ENCODE measurements at regions not wholly inside any gene's neighbourhood (a gene's known extent, or its start where the extent isn't known, plus 50 kb on each side); places are given as distances from the start of the nearest gene placed in this dataset.

DNA sequence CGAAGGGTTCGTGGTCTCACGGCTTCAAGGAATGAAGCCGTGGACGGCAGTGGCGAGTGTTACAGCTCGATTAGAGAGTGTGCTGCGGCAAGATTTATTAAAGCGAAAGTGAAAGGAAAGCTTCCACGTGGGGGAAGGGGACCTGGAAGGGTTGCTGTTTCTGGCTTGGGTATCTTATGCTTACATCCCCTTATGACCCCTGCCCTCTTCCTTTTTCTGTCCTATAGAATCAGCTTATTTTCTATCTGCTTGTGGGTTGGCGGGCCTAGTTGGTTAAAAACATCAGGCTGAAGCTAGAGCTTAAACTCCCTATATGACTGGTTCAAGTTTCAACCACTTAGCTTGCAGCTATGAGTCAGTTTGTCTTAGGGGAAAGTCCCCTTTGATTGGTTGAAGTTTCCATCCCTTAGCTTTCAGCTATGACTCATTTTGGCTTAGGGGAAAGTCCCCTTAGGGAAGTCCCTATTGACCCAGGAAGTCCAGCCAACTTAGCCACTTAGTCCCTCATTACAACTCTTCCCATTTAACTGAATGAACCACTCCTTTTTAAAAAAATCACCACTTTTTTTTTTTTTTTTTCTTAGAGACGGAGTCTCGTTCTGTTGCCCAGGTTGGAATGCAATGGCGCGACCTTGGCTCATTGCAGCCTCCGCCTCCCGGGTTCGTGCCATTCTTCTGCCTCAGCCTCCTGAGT lies 1494.7 kb upstream of the TMEM132C start:
- peak overlapping the region in 4 of 5 experiments; percentile 31 to 58 (median 46) for H3K4me3 ChIP-seq (ENCODE audit: control extremely low read depth in 1 of 5, extremely low read depth in 1 of 5, insufficient read depth in 1 of 5, low read depth in 2 of 5, low read length in 4 of 5)
- peaks cover 6% of the 10 kb centered on the region for H3K4me1 Mint-ChIP-seq

DNA sequence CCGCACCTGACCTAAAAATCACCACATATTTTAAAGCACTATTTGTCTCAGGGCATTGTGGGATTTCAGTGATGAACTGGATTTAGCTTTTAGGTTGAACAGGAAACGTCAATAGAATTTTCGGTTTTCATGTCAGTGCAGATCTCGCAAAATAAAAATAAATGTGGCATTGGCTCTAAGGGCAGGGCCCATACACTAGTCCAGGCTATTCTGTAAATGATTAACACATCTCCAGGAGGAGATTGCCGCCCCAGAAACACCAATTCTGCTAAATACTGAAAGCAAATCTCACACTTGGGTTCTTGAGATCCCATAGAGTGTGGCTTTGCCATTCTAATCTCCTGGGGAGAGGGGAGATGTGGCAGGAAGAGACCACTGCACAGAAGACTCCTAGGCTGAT lies 1494.0 kb upstream of the TMEM132C start:
- intact Hi-C loops (cut with micrococcal nuclease), result no loop called here
- POLR2A ChIA-PET, result no interaction called here
- no peak overlapping the region for H3K4me3 ChIP-seq (ENCODE audit: control extremely low read depth in 1 of 5, extremely low read depth in 1 of 5, insufficient read depth in 1 of 5, low read depth in 2 of 5, low read length in 4 of 5)
- H3K27ac ChIP-seq (ENCODE audit: low read length in 2 of 2), result peak overlapping the region in 1 of 2 donors; percentile 43
- H3K27me3 ChIP-seq (replicated peaks in 1 of 4; ENCODE audit: control extremely low read depth in 1 of 4, control insufficient read depth in 3 of 4, insufficient read depth in 4 of 4, low read length in 3 of 4), result no peaks in the 10 kb centered on the region
- no peak overlapping the region for H3K9ac ChIP-seq (ENCODE audit: low read length)
- H3K4me2 ChIP-seq (replicated peaks; ENCODE audit: low read depth, low read length, poor library complexity, severe bottlenecking), result no peak overlapping the region
- TF ChIP-seq EZH2 (IDR thresholded peaks at IDR 0.05; ENCODE audit: borderline replicate concordance, insufficient read depth, low read depth, low read length, poor library complexity, severe bottlenecking), result no peak
- TF ChIP-seq, protein P1, sequence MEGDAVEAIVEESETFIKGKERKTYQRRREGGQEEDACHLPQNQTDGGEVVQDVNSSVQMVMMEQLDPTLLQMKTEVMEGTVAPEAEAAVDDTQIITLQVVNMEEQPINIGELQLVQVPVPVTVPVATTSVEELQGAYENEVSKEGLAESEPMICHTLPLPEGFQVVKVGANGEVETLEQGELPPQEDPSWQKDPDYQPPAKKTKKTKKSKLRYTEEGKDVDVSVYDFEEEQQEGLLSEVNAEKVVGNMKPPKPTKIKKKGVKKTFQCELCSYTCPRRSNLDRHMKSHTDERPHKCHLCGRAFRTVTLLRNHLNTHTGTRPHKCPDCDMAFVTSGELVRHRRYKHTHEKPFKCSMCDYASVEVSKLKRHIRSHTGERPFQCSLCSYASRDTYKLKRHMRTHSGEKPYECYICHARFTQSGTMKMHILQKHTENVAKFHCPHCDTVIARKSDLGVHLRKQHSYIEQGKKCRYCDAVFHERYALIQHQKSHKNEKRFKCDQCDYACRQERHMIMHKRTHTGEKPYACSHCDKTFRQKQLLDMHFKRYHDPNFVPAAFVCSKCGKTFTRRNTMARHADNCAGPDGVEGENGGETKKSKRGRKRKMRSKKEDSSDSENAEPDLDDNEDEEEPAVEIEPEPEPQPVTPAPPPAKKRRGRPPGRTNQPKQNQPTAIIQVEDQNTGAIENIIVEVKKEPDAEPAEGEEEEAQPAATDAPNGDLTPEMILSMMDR (IDR thresholded peaks at IDR 0.05), result no peak
- WGBS (ENCODE audit: insufficient coverage), result no CpG with 5 or more reads among the region's 5 CpGs
- Mint-ChIP-seq H3K27me3 (no peaks in the 10 kb centered on the region), H3K9me3 (ENCODE audit: insufficient read depth) (no peaks in the 10 kb centered on the region), H3K27ac (peak overlapping the region; percentile 4), H3K4me1 (peaks cover 6% of the 10 kb centered on the region), H3K4me3 (no peak overlapping the region)
- DNase-seq (no peak), ATAC-seq (ENCODE audit: low read depth) (no peak)
- CTCF ChIA-PET, result interaction anchor here (1.6 kb wide), 1 partner anchor 25 kb away, joined by 5 read pairs; no protein-coding TSS in a partner anchor
- H3K79me2 ChIP-seq (ENCODE audit: control insufficient read depth, insufficient read depth, low read length), result no peaks in the 10 kb centered on the region
- H3K4me1 ChIP-seq (ENCODE audit: control insufficient read depth in 2 of 2, insufficient read depth in 2 of 2, low read length in 2 of 2), result no peaks in the 10 kb centered on the region
- no peak overlapping the region for H2AFZ ChIP-seq (ENCODE audit: insufficient read depth, low read depth, low read length, poor library complexity, severe bottlenecking)
- H3K36me3 ChIP-seq (replicated peaks in 1 of 2; ENCODE audit: control extremely low read depth in 1 of 2, control insufficient read depth in 1 of 2, extremely low read depth in 1 of 2, insufficient read depth in 2 of 2, low read length in 1 of 2), result no peaks in the 10 kb centered on the region
- H4K20me1 ChIP-seq (ENCODE audit: control insufficient read depth, insufficient read depth, low read length, poor library complexity, severe bottlenecking), result no peaks in the 10 kb centered on the region
- H3K9me3 ChIP-seq (ENCODE audit: control extremely low read depth in 1 of 3, control insufficient read depth in 2 of 3, insufficient read depth in 1 of 3, low read length in 2 of 3), result no peaks in the 10 kb centered on the region

More for the DNA sequence above, 1494.7 kb upstream of the TMEM132C start:
- TF ChIP-seq, protein P1 (IDR thresholded peaks at IDR 0.05), result no peak
- no peak for TF ChIP-seq EZH2 (IDR thresholded peaks at IDR 0.05; ENCODE audit: borderline replicate concordance, insufficient read depth, low read depth, low read length, poor library complexity, severe bottlenecking)
- no peaks in the 10 kb centered on the region for H3K27me3 Mint-ChIP-seq
- intact Hi-C loops (cut with micrococcal nuclease), result no loop called here
- Histone ChIP-seq H4K20me1 (ENCODE audit: control insufficient read depth, insufficient read depth, low read length, poor library complexity, severe bottlenecking) (no peaks in the 10 kb centered on the region), H3K79me2 (ENCODE audit: control insufficient read depth, insufficient read depth, low read length) (no peaks in the 10 kb centered on the region), H3K4me1 (ENCODE audit: control insufficient read depth in 2 of 2, insufficient read depth in 2 of 2, low read length in 2 of 2) (no peaks in the 10 kb centered on the region), H3K4me2 (replicated peaks; ENCODE audit: low read depth, low read length, poor library complexity, severe bottlenecking) (peak overlapping the region; percentile 45), H3K36me3 (replicated peaks in 1 of 2; ENCODE audit: control extremely low read depth in 1 of 2, control insufficient read depth in 1 of 2, extremely low read depth in 1 of 2, insufficient read depth in 2 of 2, low read length in 1 of 2) (no peaks in the 10 kb centered on the region), H3K27me3 (replicated peaks in 1 of 4; ENCODE audit: control extremely low read depth in 1 of 4, control insufficient read depth in 3 of 4, insufficient read depth in 4 of 4, low read length in 3 of 4) (no peaks in the 10 kb centered on the region), H3K27ac (ENCODE audit: low read length in 2 of 2) (peak overlapping the region; percentile 62 to 68), H2AFZ (ENCODE audit: insufficient read depth, low read depth, low read length, poor library complexity, severe bottlenecking) (no peak overlapping the region), H3K9me3 (ENCODE audit: control extremely low read depth in 1 of 3, control insufficient read depth in 2 of 3, insufficient read depth in 1 of 3, low read length in 2 of 3) (peaks cover 0 to 3% (median 0%) of the 10 kb centered on the region in 3 donors), H3K9ac (ENCODE audit: low read length) (peak overlapping the region; percentile 67)
- POLR2A ChIA-PET, result no interaction called here
- CTCF ChIA-PET, result interaction anchor here (0.7 to 1.6 kb wide), 2 partner anchors 13 to 24 kb away, joined by 4 to 5 read pairs; no protein-coding TSS in a partner anchor
- H3K4me3 Mint-ChIP-seq, result peak overlapping the region; percentile 90
- DNase-seq (peak; percentile 65), ATAC-seq (ENCODE audit: low read depth) (peak; percentile 69)
- H3K9me3 Mint-ChIP-seq (ENCODE audit: insufficient read depth), result no peaks in the 10 kb centered on the region
- 71% methylated on average over 16 of the region's 18 CpGs for WGBS (ENCODE audit: insufficient coverage)
- H3K27ac Mint-ChIP-seq, result peak overlapping the region; percentile 93

All from B cell (primary cell).